H1 (cell line): ENCODE measurements at regions not wholly inside any gene's neighbourhood (a gene's known extent, or its start where the extent isn't known, plus 50 kb on each side); places are given as distances from the start of the nearest gene placed in this dataset.

Experiments used
- CTCF ChIA-PET: fragments of 300-600 bp; sonication (Branson Sonifier 250); formaldehyde crosslinking; loops from one replicate; lab custom pipeline; 2021; ENCODE audit not compliant: partially characterized antibody; lab: Charles Lee
- POLR2A ChIA-PET: fragments of 300-600 bp; sonication (Branson Sonifier 250); formaldehyde crosslinking; loops from one replicate; lab custom pipeline; 2021; ENCODE audit warnings: inconsistent platforms; ENCODE audit not compliant: partially characterized antibody; lab: Charles Lee
- DNase-seq, 2 experiments: peaks; one replicate each; pipeline versions ENCODE4 v3.0.0 to v3.0.0-alpha.2; 2010 to 2022; ENCODE audit warnings: low spot score in 2 of 2, low read depth in 1 of 2, mixed read lengths in 1 of 2
- FAIRE-seq: peaks from 2 replicates; lab custom pipeline; 2011; peaks lifted over from hg19 to GRCh38; lab: Jason Lieb, UNC
- H2AFZ ChIP-seq: 2 replicates; pipeline ENCODE4 v1.8.1; 2012; ENCODE audit warnings: low read length, inconsistent platforms
- H2AK5ac ChIP-seq: 2 replicates; pipeline ENCODE4 v1.6.1; 2013; ENCODE audit warnings: low read depth, low read length
- H2BK120ac ChIP-seq: replicated peaks from 2 replicates; pipeline ENCODE3; 2013; ENCODE audit warnings: low read depth, low read length, inconsistent platforms
- H2BK12ac ChIP-seq: 2 replicates; pipeline ENCODE4 v1.6.1; 2013; ENCODE audit warnings: low read depth, low read length
- H2BK15ac ChIP-seq: 2 replicates; pipeline ENCODE4 v1.6.1; 2013; ENCODE audit warnings: low read length
- H2BK20ac ChIP-seq: 2 replicates; pipeline ENCODE4 v1.6.1; 2013; ENCODE audit warnings: low read length
- H2BK5ac ChIP-seq: 2 replicates; pipeline ENCODE4 v1.6.1; 2013; ENCODE audit warnings: low read depth, low read length
- H3K14ac ChIP-seq: 2 replicates; pipeline ENCODE4 v1.6.1; 2013; ENCODE audit warnings: inconsistent platforms; ENCODE audit not compliant: insufficient read length
- H3K18ac ChIP-seq: 2 replicates; pipeline ENCODE4 v1.6.1; 2013; ENCODE audit warnings: low read length; ENCODE audit errors: extremely low read depth
- H3K23ac ChIP-seq: 2 replicates; pipeline ENCODE4 v1.6.1; 2013; ENCODE audit warnings: inconsistent platforms; ENCODE audit not compliant: insufficient read length
- H3K23me2 ChIP-seq: 2 replicates; pipeline ENCODE4 v1.6.1; 2013; ENCODE audit warnings: low read depth, low read length
- H3K27ac ChIP-seq: 2 replicates; pipeline ENCODE4 v1.6.1; 2011; ENCODE audit warnings: low read depth, low read length, inconsistent platforms
- H3K27me3 ChIP-seq, 4 experiments: replicated peaks in 1 of 4; 1 replicate in 1 of 4; 2 replicates in 3 of 4; pipeline versions ENCODE4 v1.6.1 to v1.8.1; 2011 to 2013; ENCODE audit warnings: low read length in 3 of 4, mild to moderate bottlenecking in 3 of 4, inconsistent platforms in 2 of 4, mixed read lengths in 2 of 4, moderate library complexity in 1 of 4; ENCODE audit not compliant: control insufficient read depth in 3 of 4, insufficient read depth in 3 of 4; ENCODE audit errors: extremely low read depth in 1 of 4
- H3K36me3 ChIP-seq, 4 experiments: 2 replicates each; pipeline versions ENCODE4 v1.6.1 to v1.8.1; 2011 to 2013; ENCODE audit warnings: mild to moderate bottlenecking in 4 of 4, low read length in 3 of 4, moderate library complexity in 2 of 4, control low read depth in 1 of 4, inconsistent platforms in 1 of 4; ENCODE audit not compliant: insufficient read depth in 4 of 4, control insufficient read depth in 2 of 4
- H3K4ac ChIP-seq: replicated peaks from 2 replicates; pipeline ENCODE3; 2013; ENCODE audit warnings: low read length, low read depth, mixed read lengths, inconsistent platforms; ENCODE audit not compliant: insufficient read length
- H3K4me1 ChIP-seq, 4 experiments: replicated peaks in 1 of 4; 1 replicate in 1 of 4; 2 replicates in 3 of 4; pipeline versions ENCODE4 v1.6.1 to v1.8.1; 2011 to 2013; ENCODE audit warnings: low read length in 3 of 4, inconsistent platforms in 2 of 4, mixed read lengths in 1 of 4; ENCODE audit not compliant: insufficient read depth in 4 of 4, control insufficient read depth in 3 of 4
- H3K4me2 ChIP-seq, 2 experiments: 2 replicates each; pipeline versions ENCODE4 v1.6.1 to v1.8.1; 2011 to 2013; ENCODE audit warnings: low read depth in 2 of 2, low read length in 2 of 2, control low read depth in 1 of 2, inconsistent platforms in 1 of 2, mild to moderate bottlenecking in 1 of 2; ENCODE audit not compliant: insufficient read depth in 1 of 2
- H3K4me3 ChIP-seq, 4 experiments: fragments of 200-600, 300-600 bp in 1 of 4; sonication (generic), shearing (Covaris generic), sonication (Bioruptor Twin) in 1 of 4; 2 replicates each; pipeline versions ENCODE4 v1.5.1 to v1.8.1; 2011 to 2016; ENCODE audit warnings: low read length in 4 of 4, low read depth in 3 of 4, control low read depth in 2 of 4, inconsistent platforms in 2 of 4, mild to moderate bottlenecking in 2 of 4, mixed read lengths in 1 of 4, moderate library complexity in 1 of 4; ENCODE audit not compliant: insufficient read depth in 2 of 4; ENCODE audit errors: extremely low read depth in 1 of 4
- H3K56ac ChIP-seq: replicated peaks from 2 replicates; pipeline ENCODE3; 2013; ENCODE audit warnings: low read depth, mild to moderate bottlenecking, mixed read lengths, low read length, inconsistent platforms; ENCODE audit not compliant: insufficient read length
- H3K79me1 ChIP-seq: 2 replicates; pipeline ENCODE4 v1.6.1; 2013; ENCODE audit warnings: low read depth, low read length, control low read depth
- H3K79me2 ChIP-seq, 2 experiments: 2 replicates each; pipeline versions ENCODE4 v1.6.1 to v1.8.1; 2012 to 2013; ENCODE audit warnings: low read length in 2 of 2, mild to moderate bottlenecking in 2 of 2, inconsistent platforms in 1 of 2; ENCODE audit not compliant: insufficient read depth in 2 of 2, control insufficient read depth in 1 of 2
- H3K9ac ChIP-seq, 4 experiments: replicated peaks in 1 of 4; 1 replicate in 1 of 4; 2 replicates in 3 of 4; pipeline versions ENCODE4 v1.6.1 to v1.8.1; 2011 to 2013; ENCODE audit warnings: low read depth in 3 of 4, low read length in 3 of 4, control low read depth in 2 of 4, mild to moderate bottlenecking in 2 of 4, moderate library complexity in 2 of 4, inconsistent platforms in 1 of 4; ENCODE audit errors: extremely low read depth in 1 of 4
- H3K9me3 ChIP-seq, 2 experiments: 2 replicates each; pipeline versions ENCODE4 v1.6.1 to v1.8.1; 2012 to 2013; ENCODE audit warnings: mild to moderate bottlenecking in 2 of 2, moderate library complexity in 2 of 2, control low read depth in 1 of 2, inconsistent platforms in 1 of 2, low read depth in 1 of 2, low read length in 1 of 2, mixed read lengths in 1 of 2; ENCODE audit not compliant: insufficient read depth in 2 of 2
- H4K20me1 ChIP-seq, 2 experiments: replicated peaks in 1 of 2; 2 replicates each; pipeline versions ENCODE3 to v1.8.1; 2011 to 2013; ENCODE audit warnings: inconsistent platforms in 2 of 2, low read length in 2 of 2, mild to moderate bottlenecking in 1 of 2; ENCODE audit not compliant: insufficient read depth in 2 of 2, control insufficient read depth in 1 of 2
- H4K5ac ChIP-seq: 2 replicates; pipeline ENCODE4 v1.6.1; 2013; ENCODE audit warnings: low read length, low read depth, mixed read lengths, inconsistent platforms; ENCODE audit not compliant: insufficient read length
- H4K8ac ChIP-seq: 2 replicates; pipeline ENCODE4 v1.8.0; 2013; ENCODE audit warnings: mild to moderate bottlenecking, moderate library complexity, low read length, inconsistent platforms; ENCODE audit not compliant: insufficient read depth; ENCODE audit errors: extremely low read depth
- H4K91ac ChIP-seq: replicated peaks from 2 replicates; pipeline ENCODE3; 2013; ENCODE audit warnings: low read length, mixed read lengths, inconsistent platforms; ENCODE audit not compliant: insufficient read length
- CEBPB ChIP-seq: IDR thresholded peaks from 2 replicates; pipeline ENCODE4 v1.6.1; 2012; ENCODE audit warnings: low read depth, low read length
- E2F6 ChIP-seq: IDR thresholded peaks from 2 replicates; pipeline ENCODE4 v1.6.1; 2012; ENCODE audit warnings: inconsistent platforms
- KDM5A ChIP-seq: fragments of 200-600 bp; IDR thresholded peaks from 2 replicates; pipeline ENCODE4 v1.7.1; 2012; ENCODE audit warnings: mild to moderate bottlenecking, low read length, inconsistent platforms, mixed read lengths
- NANOG ChIP-seq: IDR thresholded peaks from 2 replicates; pipeline ENCODE4 v1.6.1; 2011; ENCODE audit warnings: low read length, low read depth, mild to moderate bottlenecking, inconsistent platforms; ENCODE audit not compliant: insufficient read depth, poor library complexity, severe bottlenecking
- PHF8 ChIP-seq: fragments of 200-600 bp; sonication (generic); conservative IDR thresholded peaks from 2 replicates; pipeline ENCODE4 v1.7.1; 2012; ENCODE audit warnings: low read depth, mild to moderate bottlenecking, inconsistent platforms, low read length, moderate library complexity
- POLR2AphosphoS5 ChIP-seq: IDR thresholded peaks from 2 replicates; pipeline ENCODE4 v1.6.1; 2011; ENCODE audit warnings: low read depth, low read length
- RXRA ChIP-seq: IDR thresholded peaks from 2 replicates; pipeline ENCODE4 v1.6.1; 2011; ENCODE audit warnings: low read depth, mild to moderate bottlenecking, low read length, moderate library complexity; ENCODE audit not compliant: insufficient read depth
- whole genome bisulfite sequencing, 2 experiments: shearing (Covaris generic) in 1 of 2; methylation state at CpG; one replicate each; pipeline versions ENCODE4 v1.1.6 to v1.1.7; 2013 to 2015; ENCODE audit warnings: low lambda C conversion rate in 2 of 2, mixed read lengths in 2 of 2, inconsistent platforms in 1 of 2, low coverage in 1 of 2, missing lambda C conversion rate in 1 of 2; ENCODE audit not compliant: insufficient replicate concordance in 2 of 2, insufficient coverage in 1 of 2, insufficient read length in 1 of 2; ENCODE audit errors: extremely low coverage in 1 of 2, missing lambda C conversion rate in 1 of 2; 5-methylcytosine and 5-hydroxymethylcytosine counted together
- TF ChIP-seq, protein P1 (sequence below): IDR thresholded peaks from 2 replicates; pipeline ENCODE4 v1.6.1; 2011; ENCODE audit warnings: low read length, improper control_type of control experiment
- TF ChIP-seq, protein P2 (sequence below): IDR thresholded peaks from 2 replicates; pipeline ENCODE4 v1.6.1; 2012; ENCODE audit warnings: low read length, inconsistent platforms
- TF ChIP-seq, protein P3 (sequence below): IDR thresholded peaks from 2 replicates; pipeline ENCODE4 v1.6.1; 2011; ENCODE audit warnings: low read depth, mild to moderate bottlenecking, low read length; ENCODE audit not compliant: insufficient read depth

GRCh38 chr11:37995886-37996285 is 1397.8 kb upstream of the RAG2 start:
- H3K4ac ChIP-seq, result no peak overlapping the region
- no peaks in the 10 kb centered on the region for H3K23me2 ChIP-seq
- FAIRE-seq (no peak), DNase-seq (no peak)
- H3K4me3 ChIP-seq, result no peak overlapping the region
- no peak overlapping the region for H4K8ac ChIP-seq
- H3K9ac ChIP-seq, result no peak overlapping the region
- POLR2A ChIA-PET, result no interaction called here
- H3K18ac ChIP-seq, result no peak overlapping the region
- H3K56ac ChIP-seq, result no peak overlapping the region
- H2BK5ac ChIP-seq, result no peak overlapping the region
- H2AK5ac ChIP-seq, result no peak overlapping the region
- no peak overlapping the region for H3K23ac ChIP-seq
- no peaks in the 10 kb centered on the region for H3K79me1 ChIP-seq
- no peak overlapping the region for H3K4me2 ChIP-seq
- no peak overlapping the region for H4K91ac ChIP-seq
- no peak overlapping the region for H2BK15ac ChIP-seq
- CTCF ChIA-PET, result no interaction called here
- no peak overlapping the region for H2BK12ac ChIP-seq
- no peak overlapping the region for H2BK120ac ChIP-seq
- TF ChIP-seq, protein P1, sequence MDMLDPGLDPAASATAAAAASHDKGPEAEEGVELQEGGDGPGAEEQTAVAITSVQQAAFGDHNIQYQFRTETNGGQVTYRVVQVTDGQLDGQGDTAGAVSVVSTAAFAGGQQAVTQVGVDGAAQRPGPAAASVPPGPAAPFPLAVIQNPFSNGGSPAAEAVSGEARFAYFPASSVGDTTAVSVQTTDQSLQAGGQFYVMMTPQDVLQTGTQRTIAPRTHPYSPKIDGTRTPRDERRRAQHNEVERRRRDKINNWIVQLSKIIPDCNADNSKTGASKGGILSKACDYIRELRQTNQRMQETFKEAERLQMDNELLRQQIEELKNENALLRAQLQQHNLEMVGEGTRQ, result no peak
- TF ChIP-seq NANOG (no peak), CEBPB (no peak), PHF8 (no peak), E2F6 (no peak), RXRA (no peak), KDM5A (no peak), POLR2AphosphoS5 (no peak)
- TF ChIP-seq, protein P2, sequence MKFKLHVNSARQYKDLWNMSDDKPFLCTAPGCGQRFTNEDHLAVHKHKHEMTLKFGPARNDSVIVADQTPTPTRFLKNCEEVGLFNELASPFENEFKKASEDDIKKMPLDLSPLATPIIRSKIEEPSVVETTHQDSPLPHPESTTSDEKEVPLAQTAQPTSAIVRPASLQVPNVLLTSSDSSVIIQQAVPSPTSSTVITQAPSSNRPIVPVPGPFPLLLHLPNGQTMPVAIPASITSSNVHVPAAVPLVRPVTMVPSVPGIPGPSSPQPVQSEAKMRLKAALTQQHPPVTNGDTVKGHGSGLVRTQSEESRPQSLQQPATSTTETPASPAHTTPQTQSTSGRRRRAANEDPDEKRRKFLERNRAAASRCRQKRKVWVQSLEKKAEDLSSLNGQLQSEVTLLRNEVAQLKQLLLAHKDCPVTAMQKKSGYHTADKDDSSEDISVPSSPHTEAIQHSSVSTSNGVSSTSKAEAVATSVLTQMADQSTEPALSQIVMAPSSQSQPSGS, result no peak
- TF ChIP-seq, protein P3, sequence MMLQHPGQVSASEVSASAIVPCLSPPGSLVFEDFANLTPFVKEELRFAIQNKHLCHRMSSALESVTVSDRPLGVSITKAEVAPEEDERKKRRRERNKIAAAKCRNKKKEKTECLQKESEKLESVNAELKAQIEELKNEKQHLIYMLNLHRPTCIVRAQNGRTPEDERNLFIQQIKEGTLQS, result no peak
- no peaks in the 10 kb centered on the region for H3K79me2 ChIP-seq
- no peaks in the 10 kb centered on the region for H3K9me3 ChIP-seq
- H2BK20ac ChIP-seq, result no peak overlapping the region
- WGBS, 2 experiments, result 83% methylated on average over 2 of the region's 2 CpGs; no CpG with 5 or more reads in 1 of the 2 experiments
- no peaks in the 10 kb centered on the region for H4K20me1 ChIP-seq
- H3K14ac ChIP-seq, result no peak overlapping the region
- H3K27ac ChIP-seq, result no peak overlapping the region
- no peaks in the 10 kb centered on the region for H3K4me1 ChIP-seq
- no peaks in the 10 kb centered on the region for H3K36me3 ChIP-seq
- H2AFZ ChIP-seq, result no peak overlapping the region
- no peak overlapping the region for H4K5ac ChIP-seq
- no peaks in the 10 kb centered on the region for H3K27me3 ChIP-seq
